Stimulated activated effector memory CD8-positive, alpha-beta T cell treated with anti-CD3 and anti-CD28 coated beads, Interleukin-12 subunit alpha, Interleukin-12 subunit beta, amount 100 ng/mL, for 72 hours (primary cell): ENCODE measurements at regions not wholly inside any gene's neighbourhood (a gene's known extent, or its start where the extent isn't known, plus 50 kb on each side); places are given as distances from the start of the nearest gene placed in this dataset.

Experiments used
- ATAC-seq: fragments of 150-1000 bp; cut with Tn5 transposase; 2 replicates; pipeline ENCODE4 v1.10.0; 2021
- DNase-seq, 2 donors: peaks; one replicate each; pipeline ENCODE4 v3.0.0; 2021 to 2022; ENCODE audit warnings: low spot score in 2 of 2
- H3K27ac Mint-ChIP-seq: one replicate; pipeline ENCODE4 v1.8.0; 2022; ENCODE audit warnings: mild to moderate bottlenecking, mixed read lengths
- H3K36me3 Mint-ChIP-seq: one replicate; pipeline ENCODE4 v1.8.0; 2022; ENCODE audit warnings: mild to moderate bottlenecking, mixed read lengths
- H3K4me1 Mint-ChIP-seq: one replicate; pipeline ENCODE4 v1.8.0; 2022; ENCODE audit warnings: mixed read lengths
- H3K4me3 Mint-ChIP-seq: one replicate; pipeline ENCODE4 v1.8.0; 2022; ENCODE audit warnings: mild to moderate bottlenecking, mixed read lengths
- H3K9me3 Mint-ChIP-seq: one replicate; pipeline ENCODE4 v1.8.0; 2022; ENCODE audit warnings: mixed read lengths

GRCh38 chr4:178448372-178449035 lies 1006.3 kb upstream of the AGA start:
- DNase-seq: no peak
- Mint-ChIP-seq H3K27ac (no peak overlapping the region), H3K4me3 (no peak overlapping the region), H3K4me1 (no peaks in the 10 kb centered on the region), H3K9me3 (peaks cover 16% of the 10 kb centered on the region), H3K36me3 (no peaks in the 10 kb centered on the region)
- ATAC-seq: no peak

GRCh38 chr4:178450614-178451013 lies 1008.4 kb upstream of the AGA start:
- no peaks in the 10 kb centered on the region for H3K4me1 Mint-ChIP-seq
- ATAC-seq (no peak), DNase-seq (no peak)
- no peak overlapping the region for H3K27ac Mint-ChIP-seq
- no peaks in the 10 kb centered on the region for H3K36me3 Mint-ChIP-seq
- H3K9me3 Mint-ChIP-seq: peaks cover 13% of the 10 kb centered on the region
- no peak overlapping the region for H3K4me3 Mint-ChIP-seq

- Mint-ChIP-seq H3K36me3 (no peaks in the 10 kb centered on the region), H3K4me1 (no peaks in the 10 kb centered on the region), H3K9me3 (peaks cover 14% of the 10 kb centered on the region), H3K4me3 (no peak overlapping the region), H3K27ac (no peak overlapping the region)
- ATAC-seq (no peak), DNase-seq (no peak)
These were observed 1010.8 kb upstream of the AGA start for GRCh38 chr4:178453057-178453456.

- peaks cover 17% of the 10 kb centered on the region for H3K9me3 Mint-ChIP-seq
- H3K36me3 Mint-ChIP-seq: no peaks in the 10 kb centered on the region
- ATAC-seq (no peak), DNase-seq (no peak)
- no peaks in the 10 kb centered on the region for H3K4me1 Mint-ChIP-seq
- H3K27ac Mint-ChIP-seq: no peak overlapping the region
- H3K4me3 Mint-ChIP-seq: no peak overlapping the region
These were observed 1015.0 kb upstream of the AGA start for GRCh38 chr4:178457286-178457685.

- Mint-ChIP-seq H3K27ac (no peak overlapping the region), H3K9me3 (peaks cover 10% of the 10 kb centered on the region), H3K4me3 (no peak overlapping the region), H3K4me1 (no peaks in the 10 kb centered on the region), H3K36me3 (no peaks in the 10 kb centered on the region)
- ATAC-seq: no peak
- no peak for DNase-seq
These were observed 1020.5 kb upstream of the AGA start for GRCh38 chr4:178462710-178463109.

- H3K9me3 Mint-ChIP-seq: peaks cover 9% of the 10 kb centered on the region
- no peak overlapping the region for H3K27ac Mint-ChIP-seq
- ATAC-seq (no peak), DNase-seq (no peak)
- H3K36me3 Mint-ChIP-seq: no peaks in the 10 kb centered on the region
- no peaks in the 10 kb centered on the region for H3K4me1 Mint-ChIP-seq
- no peak overlapping the region for H3K4me3 Mint-ChIP-seq
These were observed 1021.5 kb upstream of the AGA start for GRCh38 chr4:178463747-178464146.

- Mint-ChIP-seq H3K36me3 (no peaks in the 10 kb centered on the region), H3K4me3 (no peak overlapping the region), H3K4me1 (no peaks in the 10 kb centered on the region), H3K27ac (no peak overlapping the region), H3K9me3 (peaks cover 10% of the 10 kb centered on the region)
- DNase-seq (no peak), ATAC-seq (no peak)
These were observed 1029.0 kb upstream of the AGA start for GRCh38 chr4:178470996-178471784.

GRCh38 chr4:178471994-178472393 lies 1029.8 kb upstream of the AGA start:
- no peak for ATAC-seq
- no peak for DNase-seq
- Mint-ChIP-seq H3K36me3 (no peaks in the 10 kb centered on the region), H3K4me3 (no peak overlapping the region), H3K9me3 (peaks cover 10% of the 10 kb centered on the region), H3K4me1 (no peaks in the 10 kb centered on the region), H3K27ac (no peak overlapping the region)

- Mint-ChIP-seq H3K36me3 (no peaks in the 10 kb centered on the region), H3K4me3 (no peak overlapping the region), H3K9me3 (peaks cover 7% of the 10 kb centered on the region), H3K27ac (no peak overlapping the region), H3K4me1 (no peaks in the 10 kb centered on the region)
- ATAC-seq: no peak
- DNase-seq: no peak
These were observed 1037.9 kb upstream of the AGA start for GRCh38 chr4:178480105-178480504.

GRCh38 chr4:178480881-178481280 lies 1038.6 kb upstream of the AGA start:
- ATAC-seq (no peak), DNase-seq (no peak)
- Mint-ChIP-seq H3K36me3 (no peaks in the 10 kb centered on the region), H3K4me3 (no peak overlapping the region), H3K27ac (no peak overlapping the region), H3K4me1 (no peaks in the 10 kb centered on the region), H3K9me3 (peaks cover 8% of the 10 kb centered on the region)

- ATAC-seq: no peak
These were observed 1039.3 kb upstream of the AGA start for GRCh38 chr4:178481564-178481963.

GRCh38 chr4:178523038-178523437 lies 1080.8 kb upstream of the AGA start:
- Mint-ChIP-seq H3K4me3 (no peak overlapping the region), H3K36me3 (no peaks in the 10 kb centered on the region), H3K9me3 (peaks cover 10% of the 10 kb centered on the region), H3K27ac (no peak overlapping the region), H3K4me1 (no peaks in the 10 kb centered on the region)
- no peak for ATAC-seq
- no peak for DNase-seq

More at GRCh38 chr4:178481564-178481963, 1039.3 kb upstream of the AGA start:
- no peak overlapping the region for H3K27ac Mint-ChIP-seq
- DNase-seq: no peak
- H3K36me3 Mint-ChIP-seq: no peaks in the 10 kb centered on the region
- H3K4me3 Mint-ChIP-seq: no peak overlapping the region
- peaks cover 8% of the 10 kb centered on the region for H3K9me3 Mint-ChIP-seq
- no peaks in the 10 kb centered on the region for H3K4me1 Mint-ChIP-seq

- ATAC-seq: no peak
- Mint-ChIP-seq H3K9me3 (peaks cover 23% of the 10 kb centered on the region), H3K4me1 (no peaks in the 10 kb centered on the region), H3K36me3 (no peaks in the 10 kb centered on the region), H3K4me3 (no peak overlapping the region), H3K27ac (no peak overlapping the region)
- DNase-seq: no peak
These were observed 1093.8 kb upstream of the AGA start for GRCh38 chr4:178535939-178536579.

- ATAC-seq (no peak), DNase-seq (no peak)
- H3K4me3 Mint-ChIP-seq: no peak overlapping the region
- peaks cover 8% of the 10 kb centered on the region for H3K9me3 Mint-ChIP-seq
- H3K27ac Mint-ChIP-seq: no peak overlapping the region
- H3K36me3 Mint-ChIP-seq: no peaks in the 10 kb centered on the region
- no peaks in the 10 kb centered on the region for H3K4me1 Mint-ChIP-seq
These were observed 1111.0 kb upstream of the AGA start for GRCh38 chr4:178553201-178553600.

GRCh38 chr4:178554352-178554751 lies 1112.1 kb upstream of the AGA start:
- Mint-ChIP-seq H3K4me1 (no peaks in the 10 kb centered on the region), H3K9me3 (peaks cover 7% of the 10 kb centered on the region), H3K36me3 (no peaks in the 10 kb centered on the region), H3K27ac (no peak overlapping the region), H3K4me3 (no peak overlapping the region)
- DNase-seq (no peak), ATAC-seq (no peak)

GRCh38 chr4:178556796-178557195 lies 1114.6 kb upstream of the AGA start:
- Mint-ChIP-seq H3K9me3 (peaks cover 6% of the 10 kb centered on the region), H3K4me3 (no peak overlapping the region), H3K4me1 (no peaks in the 10 kb centered on the region), H3K36me3 (no peaks in the 10 kb centered on the region), H3K27ac (no peak overlapping the region)
- ATAC-seq (no peak), DNase-seq (no peak)
